Cardiac septum (tissue), 1 donor: ENCODE measurements at regions not wholly inside any gene's neighbourhood (a gene's known extent, or its start where the extent isn't known, plus 50 kb on each side); places are given as distances from the start of the nearest gene placed in this dataset.

Experiments used
- DNase-seq: peaks from one replicate; pipeline ENCODE4 v3.0.0-alpha.2; 2020; ENCODE audit warnings: low spot score
- intact Hi-C: fragments of 100-400 bp; cut with DNase I; formaldehyde crosslinking; loops from one replicate; pipeline ENCODE4 v1.14.0; 2022
- donor health status: DM: no; HTN: no; CAD: no.

GRCh38 chr2:109070290-109070689, 58.7 kb upstream of the SH3RF3 start:
- DNase-seq = no peak
- intact Hi-C loops = no loop called here

DNA sequence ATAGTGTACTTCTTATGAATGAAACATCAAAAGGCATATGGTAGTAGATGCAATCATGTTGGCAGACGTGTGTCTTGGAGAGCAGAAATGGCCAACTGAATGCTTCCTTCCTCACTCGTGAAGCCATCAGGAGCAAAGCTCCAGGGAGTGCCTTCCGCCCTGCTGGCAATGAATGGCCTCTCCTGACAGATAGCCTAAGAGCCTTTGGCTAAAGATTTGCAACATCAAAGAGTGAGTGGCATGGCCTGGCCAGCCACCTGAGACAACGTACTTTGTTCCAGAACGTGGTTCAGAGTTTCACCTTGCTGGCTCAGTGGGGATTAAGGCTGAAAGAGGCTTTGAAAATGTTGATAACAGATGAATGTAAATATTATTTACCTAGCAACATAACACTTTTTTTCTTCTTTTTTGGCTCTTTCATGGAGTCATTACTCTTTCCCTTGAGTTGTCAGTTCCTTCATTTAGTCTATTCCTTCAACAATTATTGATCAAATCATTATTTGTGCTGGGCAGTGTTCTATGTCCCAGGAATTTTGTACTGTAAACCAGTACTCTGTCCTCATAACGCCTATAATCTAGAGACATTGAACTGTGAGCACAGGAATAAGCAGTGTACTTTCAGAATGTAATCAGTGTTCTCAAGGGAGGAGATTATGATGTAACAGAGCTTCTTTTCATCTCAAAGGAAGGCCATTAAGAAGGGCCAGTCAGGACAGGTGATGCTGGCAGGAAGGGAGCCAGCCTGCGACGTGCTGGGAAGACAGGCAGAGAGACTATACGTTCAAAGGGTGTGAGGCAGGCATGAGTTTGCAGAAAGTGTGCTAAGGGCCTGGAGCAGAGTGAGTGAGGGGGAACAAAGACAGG, 59.4 kb upstream of the SH3RF3 start:
- intact Hi-C loops = no loop called here
- DNase-seq = no peak

DNA sequence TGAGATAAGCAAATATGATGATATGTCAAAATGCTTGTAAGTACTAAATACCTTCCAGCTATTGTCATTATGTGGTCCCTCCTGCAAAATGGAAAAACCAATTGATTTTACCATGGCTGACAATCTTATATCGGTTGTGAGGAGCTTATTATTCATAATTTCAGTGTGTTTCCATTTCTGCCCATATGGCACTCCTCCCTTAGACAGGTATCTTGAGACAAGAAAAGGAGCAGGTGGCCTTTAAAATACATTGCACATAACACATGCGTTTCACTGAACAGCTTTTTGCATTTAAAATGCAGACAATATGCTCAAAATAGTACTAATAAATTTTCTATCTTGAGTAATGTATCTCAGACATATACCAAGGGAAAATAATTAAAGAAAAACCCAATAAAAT, 60.2 kb upstream of the SH3RF3 start:
- intact Hi-C loops = no loop called here
- DNase-seq = no peak

GRCh38 chr2:109067631-109068125, 61.3 kb upstream of the SH3RF3 start:
- no peak for DNase-seq
- intact Hi-C loops = no loop called here

DNA sequence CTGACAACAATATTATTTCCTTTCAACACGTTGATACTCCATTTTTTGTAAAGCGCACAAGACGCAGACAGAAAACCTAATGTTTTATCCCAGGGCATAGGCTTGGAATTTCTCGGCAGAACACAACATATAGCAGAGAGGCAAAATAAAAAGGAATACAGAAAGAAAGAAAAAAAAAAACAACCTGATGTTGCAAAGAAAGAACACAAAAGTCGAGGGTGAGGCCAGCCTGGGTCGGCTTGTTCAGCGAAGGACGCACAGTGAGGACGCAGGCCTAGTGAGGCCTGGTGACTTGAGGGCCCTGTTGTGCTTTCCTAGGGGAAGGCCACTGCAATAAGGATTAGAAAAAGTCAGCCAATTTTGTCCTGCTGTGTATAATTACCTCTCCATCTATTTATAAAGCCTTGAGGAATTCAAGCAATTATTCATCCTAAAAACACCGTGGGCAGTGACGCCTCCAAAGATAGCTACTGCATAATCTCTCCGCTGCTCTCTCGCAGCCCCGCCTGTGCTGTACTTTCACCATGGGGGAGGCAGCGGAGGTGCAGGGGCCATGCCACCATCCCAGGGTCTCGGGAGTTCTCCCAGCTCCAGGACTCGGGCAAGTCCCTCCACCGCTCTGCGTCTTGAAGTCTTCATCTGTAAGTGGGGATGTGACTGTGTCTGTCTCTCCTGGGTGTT, 61.9 kb upstream of the SH3RF3 start:
- intact Hi-C loops = no loop called here
- peak; percentile 53 for DNase-seq

DNA sequence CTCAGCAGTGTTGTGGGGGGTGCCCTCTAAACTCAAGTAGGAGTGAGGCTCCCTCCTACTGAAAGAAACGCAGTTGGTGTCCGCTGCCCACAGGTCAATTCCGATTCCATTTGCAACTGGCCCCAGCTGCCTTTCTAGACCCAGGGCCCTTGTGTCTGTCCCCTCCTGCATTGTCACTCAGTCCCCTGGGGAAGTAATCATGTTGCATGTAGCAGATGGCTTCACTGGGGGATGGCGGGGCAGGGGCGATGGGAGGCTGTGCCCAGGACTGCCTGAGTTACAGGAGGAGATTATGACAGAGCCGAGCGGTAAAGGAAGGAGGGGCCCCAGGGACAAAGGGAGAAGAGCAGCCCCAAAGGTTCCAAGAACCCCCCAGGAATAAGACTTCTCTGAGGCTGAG, 62.5 kb upstream of the SH3RF3 start:
- DNase-seq = no peak
- intact Hi-C loops = no loop called here

- intact Hi-C loops = no loop called here
- DNase-seq = no peak
Observed at GRCh38 chr2:109065391-109065734, 63.6 kb upstream of the SH3RF3 start.

- intact Hi-C loops = no loop called here
- DNase-seq = no peak
Observed at GRCh38 chr2:109064660-109065390, 64.2 kb upstream of the SH3RF3 start.

GRCh38 chr2:109062859-109063700, 65.9 kb upstream of the SH3RF3 start:
- no peak for DNase-seq
- intact Hi-C loops = no loop called here

DNA sequence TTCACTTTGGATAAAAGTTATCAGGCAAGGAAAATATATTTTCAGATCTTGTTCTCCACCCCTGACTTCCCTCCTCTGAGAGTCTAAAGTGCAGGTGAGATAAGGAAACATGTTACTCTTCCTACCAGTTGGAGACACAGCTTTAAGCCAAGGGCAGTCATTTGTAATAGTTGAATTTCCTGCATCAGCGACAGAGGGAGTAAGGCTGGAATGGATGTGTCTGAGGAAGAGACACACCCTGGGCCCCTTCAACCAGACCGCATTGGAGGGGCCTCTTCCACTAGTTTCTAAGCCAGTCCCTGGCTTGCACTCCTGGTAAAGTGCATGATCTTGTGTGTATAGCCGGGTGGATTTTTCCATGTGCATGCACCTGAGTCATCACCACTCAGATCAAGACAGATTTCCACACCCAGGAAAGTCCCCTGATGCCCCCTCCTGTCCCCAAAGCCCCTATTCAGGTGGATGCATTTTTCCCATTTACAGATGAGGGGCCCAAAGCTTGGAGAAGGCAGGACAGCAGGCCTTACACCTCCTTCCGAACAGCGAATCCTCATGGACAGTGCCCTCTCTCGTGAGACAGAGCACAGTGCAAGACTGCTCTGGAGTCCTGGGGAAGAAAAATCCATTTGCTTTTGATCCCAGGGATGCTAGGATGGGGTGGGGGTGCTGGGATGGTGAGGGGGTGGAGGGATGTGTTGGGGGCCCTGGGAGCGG, 66.7 kb upstream of the SH3RF3 start:
- intact Hi-C loops = no loop called here
- no peak for DNase-seq

DNA sequence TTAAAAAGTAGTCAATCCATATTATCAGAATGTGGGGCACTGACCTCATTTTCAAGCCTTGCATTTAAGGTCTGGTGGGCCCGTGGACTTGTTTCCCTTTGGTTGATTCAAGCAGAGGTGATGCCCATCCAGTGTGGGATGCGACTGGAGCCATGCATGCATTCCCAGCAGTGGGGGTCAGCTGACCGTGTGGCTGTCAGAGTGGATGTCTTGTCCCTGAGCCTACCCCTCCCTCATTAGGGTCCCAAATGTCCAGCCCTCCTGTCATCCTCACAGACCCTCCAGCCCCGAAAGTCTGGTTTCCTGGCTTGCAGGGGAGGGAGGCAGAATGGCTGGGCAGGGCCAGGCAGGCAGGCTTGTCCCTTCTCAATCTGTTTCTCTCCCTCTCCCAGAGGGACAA, 67.3 kb upstream of the SH3RF3 start:
- no peak for DNase-seq
- intact Hi-C loops = no loop called here

DNA sequence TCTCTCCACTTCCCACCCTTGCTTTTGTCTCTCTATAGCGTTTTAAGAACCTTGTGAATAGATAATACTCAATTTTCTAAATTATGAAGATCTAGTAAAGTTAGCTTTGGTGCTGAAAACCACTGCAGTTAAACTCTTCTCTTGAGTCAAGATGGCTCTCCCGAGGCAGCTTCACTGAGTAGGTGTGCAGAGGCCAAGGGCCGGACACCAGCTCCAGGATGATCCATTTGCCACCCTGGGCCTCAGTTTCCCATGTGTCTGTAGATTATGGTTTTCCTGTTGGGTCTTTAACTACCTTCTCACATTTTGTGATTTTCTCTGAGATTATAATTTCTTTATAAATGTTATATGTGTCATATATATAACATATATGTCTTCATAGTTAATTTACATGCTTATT, 68.5 kb upstream of the SH3RF3 start:
- intact Hi-C loops = no loop called here
- no peak for DNase-seq

- DNase-seq = no peak
- intact Hi-C loops = no loop called here
Observed at GRCh38 chr2:109059474-109060165, 69.4 kb upstream of the SH3RF3 start.

GRCh38 chr2:109058802-109059201, 69.8 kb upstream of the EDAR start:
- intact Hi-C loops = no loop called here
- no peak for DNase-seq

GRCh38 chr2:109058191-109058632, 69.2 kb upstream of the EDAR start:
- no peak for DNase-seq
- intact Hi-C loops = no loop called here

GRCh38 chr2:109057686-109058085, 68.7 kb upstream of the EDAR start:
- DNase-seq = no peak
- intact Hi-C loops = no loop called here

DNA sequence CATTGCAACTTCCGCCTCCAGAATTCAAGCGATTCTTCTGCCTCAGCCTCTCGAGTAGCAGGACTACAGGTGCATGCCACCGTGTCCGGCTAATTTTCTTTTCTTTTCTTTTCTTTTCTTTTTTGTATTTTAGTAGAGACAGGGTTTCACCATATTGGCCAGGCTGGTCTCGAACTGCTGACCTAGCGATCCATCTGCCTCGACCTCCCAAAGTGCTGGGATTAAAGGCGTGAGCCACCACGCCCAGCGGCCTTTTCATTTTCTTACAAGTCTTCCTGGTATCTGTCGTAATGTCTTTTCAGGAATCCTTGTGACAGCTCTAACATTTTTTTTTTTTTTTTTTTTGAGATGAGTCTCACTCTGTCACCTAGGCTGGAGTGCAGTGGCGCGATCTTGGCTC, 66.4 kb upstream of the EDAR start:
- no peak for DNase-seq
- intact Hi-C loops = no loop called here

DNA sequence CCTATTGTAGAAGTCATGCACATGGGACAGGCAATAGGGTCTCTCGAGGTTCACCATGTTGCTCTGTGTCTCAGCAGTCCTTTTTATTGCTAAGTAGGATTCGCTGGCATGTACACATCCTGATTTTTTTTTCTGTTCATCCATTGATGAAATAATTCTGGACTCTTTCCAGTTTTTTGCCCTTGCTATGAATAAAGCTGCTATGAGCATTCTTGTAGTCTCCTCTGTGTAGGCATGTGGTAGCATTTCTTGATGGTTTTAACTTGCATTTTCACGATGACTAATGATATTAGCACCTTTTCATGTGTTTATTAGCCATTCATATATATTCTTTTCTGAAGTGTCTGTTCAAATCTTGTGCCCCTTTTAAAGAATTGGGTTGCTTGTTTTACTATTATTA, 65.8 kb upstream of the EDAR start:
- intact Hi-C loops = no loop called here
- DNase-seq = no peak
